Endothelial cell of umbilical vein (primary cell): ENCODE measurements at regions not wholly inside any gene's neighbourhood (a gene's known extent, or its start where the extent isn't known, plus 50 kb on each side); places are given as distances from the start of the nearest gene placed in this dataset.

Source experiments
- BruUV-seq: library from RNA; stranded (reverse); fragments of 400-500 nt; replicated peaks from 2 replicates; lab custom pipeline; 2021; lab: Mats Ljungman, UMichigan
- CTCF ChIA-PET: fragments of 300-600, 350-600 bp; sonication (Branson Sonifier 250); formaldehyde crosslinking; loops from one replicate; lab custom pipeline; 2021; ENCODE audit warnings: antibody characterized with exemption, inconsistent platforms; lab: Charles Lee
- POLR2A ChIA-PET: fragments of 300-600, 350-600 bp; sonication (Branson Sonifier 250); formaldehyde crosslinking; loops from one replicate; lab custom pipeline; 2021; ENCODE audit warnings: antibody characterized with exemption, inconsistent platforms; lab: Charles Lee
- DNase-seq: peaks from one replicate; pipeline ENCODE4 v3.0.0-alpha.2; 2011; ENCODE audit warnings: low read depth, low spot score
- FAIRE-seq: peaks from 2 replicates; lab custom pipeline; 2011; peaks lifted over from hg19 to GRCh38; lab: Jason Lieb, UNC
- H2AFZ ChIP-seq: 2 replicates; pipeline ENCODE4 v1.6.0; 2012; ENCODE audit warnings: low read depth, low read length, control low read depth, inconsistent platforms
- H3K27ac ChIP-seq: 2 replicates; pipeline ENCODE4 v1.5.1; 2011; ENCODE audit warnings: low read depth, mild to moderate bottlenecking, control low read depth, low read length, moderate library complexity; ENCODE audit not compliant: insufficient read depth
- H3K27me3 ChIP-seq, 2 experiments: 2 replicates each; pipeline versions ENCODE4 v1.6.0 to v1.6.1; 2011; ENCODE audit warnings: low read length in 2 of 2, mixed read lengths in 1 of 2; ENCODE audit not compliant: control insufficient read depth in 2 of 2, insufficient read depth in 2 of 2
- H3K36me3 ChIP-seq, 2 experiments: 2 replicates in 1 of 2; 3 replicates in 1 of 2; pipeline ENCODE4 v1.5.1; 2011; ENCODE audit warnings: low read length in 2 of 2, mild to moderate bottlenecking in 1 of 2, moderate library complexity in 1 of 2; ENCODE audit not compliant: control insufficient read depth in 2 of 2, insufficient read depth in 2 of 2; ENCODE audit errors: extremely low read depth in 1 of 2
- H3K4me1 ChIP-seq: 3 replicates; pipeline ENCODE4 v1.5.1; 2011; ENCODE audit warnings: mild to moderate bottlenecking, low read length; ENCODE audit not compliant: control insufficient read depth, insufficient read depth; ENCODE audit errors: extremely low read depth
- H3K4me2 ChIP-seq: 2 replicates; pipeline ENCODE4 v1.6.1; 2011; ENCODE audit warnings: low read length, control low read depth, mixed read lengths; ENCODE audit not compliant: insufficient read depth
- H3K4me3 ChIP-seq, 3 experiments: fragments of 200-600 bp in 1 of 3; sonication (generic), shearing (Covaris generic) in 1 of 3; replicated peaks in 1 of 3; 2 replicates each; pipeline ENCODE4 v1.5.1; 2011 to 2016; ENCODE audit warnings: control low read depth in 3 of 3, low read length in 3 of 3, mild to moderate bottlenecking in 2 of 3, inconsistent platforms in 1 of 3, low read depth in 1 of 3, moderate library complexity in 1 of 3; ENCODE audit not compliant: insufficient read depth in 1 of 3
- H3K79me2 ChIP-seq: 2 replicates; pipeline ENCODE4 v1.6.0; 2012; ENCODE audit warnings: low read length, inconsistent platforms; ENCODE audit not compliant: control insufficient read depth, insufficient read depth
- H3K9ac ChIP-seq: replicated peaks from 2 replicates; pipeline ENCODE3; 2011; ENCODE audit warnings: low read length, control low read depth; ENCODE audit not compliant: insufficient read depth; ENCODE audit errors: extremely low read depth
- H3K9me1 ChIP-seq: replicated peaks from 3 replicates; pipeline ENCODE4 v1.6.0; 2011; ENCODE audit warnings: mild to moderate bottlenecking, low read length; ENCODE audit not compliant: control insufficient read depth, insufficient read depth; ENCODE audit errors: extremely low read depth
- H3K9me3 ChIP-seq: replicated peaks from 2 replicates; pipeline ENCODE4 v1.5.1; 2012; ENCODE audit warnings: low read length, inconsistent platforms; ENCODE audit not compliant: control insufficient read depth, insufficient read depth
- H4K20me1 ChIP-seq: replicated peaks from 2 replicates; pipeline ENCODE3; 2011; ENCODE audit warnings: mild to moderate bottlenecking, low read length; ENCODE audit not compliant: control insufficient read depth, insufficient read depth; ENCODE audit errors: extremely low read depth
- EZH2 ChIP-seq: IDR thresholded peaks from 2 replicates; pipeline ENCODE4 v1.6.1; 2012; ENCODE audit warnings: borderline replicate concordance, low read depth, mild to moderate bottlenecking, moderate library complexity, low read length, inconsistent platforms; ENCODE audit not compliant: severe bottlenecking
- FOS ChIP-seq: IDR thresholded peaks from 2 replicates; pipeline ENCODE4 v1.6.1; 2011; ENCODE audit warnings: mild to moderate bottlenecking, low read length, moderate library complexity, borderline replicate concordance; ENCODE audit not compliant: insufficient read depth
- GATA2 ChIP-seq: IDR thresholded peaks from 2 replicates; pipeline ENCODE4 v1.7.0; 2011; ENCODE audit warnings: low read depth, mild to moderate bottlenecking, moderate library complexity, mixed read lengths, low read length; ENCODE audit not compliant: insufficient read length, insufficient read depth
- JUN ChIP-seq: IDR thresholded peaks from 2 replicates; pipeline ENCODE4 v1.6.1; 2011; ENCODE audit warnings: borderline replicate concordance, low read depth; ENCODE audit not compliant: insufficient read length, insufficient read depth
- MYC ChIP-seq: IDR thresholded peaks from one replicate; pipeline ENCODE4 v1.6.1; 2011; ENCODE audit warnings: mild to moderate bottlenecking, low read depth, low read length
- POLR2A ChIP-seq: IDR thresholded peaks from 2 replicates; pipeline ENCODE4 v1.6.1; 2012; ENCODE audit warnings: low read depth, mild to moderate bottlenecking, control low read depth, low read length
- POLR2AphosphoS5 ChIP-seq: IDR thresholded peaks from 2 replicates; pipeline ENCODE4 v1.6.1; 2012; ENCODE audit warnings: low read depth, mild to moderate bottlenecking, control low read depth, low read length, moderate library complexity; ENCODE audit not compliant: insufficient read depth
- dilution Hi-C: fragments of 300-500 bp; cut with MboI; formaldehyde crosslinking; loops from one replicate; pipeline ENCODE4 v1.15.0; 2019; ENCODE audit warnings: low sequenced_read_pairs; ENCODE audit not compliant: extremely low pct_ligation_motif_present
- intact Hi-C: fragments of 100-400 bp; cut with micrococcal nuclease; formaldehyde crosslinking; loops from one replicate; pipeline ENCODE4 v1.10.0; 2022
- TF ChIP-seq, protein P1 (sequence below), 2 donors: IDR thresholded peaks; 1 replicate in 1 of 2; 2 replicates in 1 of 2; pipeline ENCODE4 v1.5.1; 2011; ENCODE audit warnings: low read length in 2 of 2, mild to moderate bottlenecking in 2 of 2, moderate library complexity in 2 of 2, control low read depth in 1 of 2, inconsistent platforms in 1 of 2, low read depth in 1 of 2; ENCODE audit not compliant: insufficient read depth in 1 of 2; ENCODE audit errors: extremely low read depth in 1 of 2
- TF ChIP-seq, protein P2 (sequence below): IDR thresholded peaks from 2 replicates; pipeline ENCODE4 v1.6.1; 2011; ENCODE audit not compliant: insufficient read depth, insufficient read length

DNA sequence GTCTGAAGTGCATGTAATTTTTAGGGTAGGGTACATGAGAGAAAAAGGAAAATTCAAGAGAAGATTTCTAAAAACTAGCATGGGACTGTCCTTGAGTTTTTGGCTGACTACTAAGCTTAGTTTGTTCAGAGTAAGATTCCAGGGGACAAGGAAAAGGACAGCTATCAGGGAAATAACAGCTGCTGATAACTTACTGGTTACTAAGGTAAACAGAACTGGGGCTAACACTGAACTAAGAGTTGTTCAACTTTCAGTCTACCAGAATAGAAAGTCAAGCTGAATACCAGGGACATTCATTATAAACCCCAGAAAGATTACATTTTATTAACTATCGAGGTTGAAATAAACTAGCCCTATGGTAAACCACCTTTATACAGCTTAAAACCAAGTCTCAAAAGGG is 261.8 kb upstream of the CYRIA start:
- Histone ChIP-seq H3K27me3 (no peaks in the 10 kb centered on the region), H3K4me2 (no peak overlapping the region), H3K9me3 (no peaks in the 10 kb centered on the region), H3K9me1 (no peaks in the 10 kb centered on the region), H3K4me3 (no peak overlapping the region), H3K9ac (no peak overlapping the region), H3K36me3 (no peaks in the 10 kb centered on the region), H4K20me1 (no peaks in the 10 kb centered on the region), H3K4me1 (no peaks in the 10 kb centered on the region), H3K27ac (no peak overlapping the region), H3K79me2 (no peaks in the 10 kb centered on the region), H2AFZ (no peak overlapping the region)
- BruUV-seq, result no TSS peak
- TF ChIP-seq MYC, result no peak
- no peak for TF ChIP-seq POLR2A
- TF ChIP-seq, protein P1, sequence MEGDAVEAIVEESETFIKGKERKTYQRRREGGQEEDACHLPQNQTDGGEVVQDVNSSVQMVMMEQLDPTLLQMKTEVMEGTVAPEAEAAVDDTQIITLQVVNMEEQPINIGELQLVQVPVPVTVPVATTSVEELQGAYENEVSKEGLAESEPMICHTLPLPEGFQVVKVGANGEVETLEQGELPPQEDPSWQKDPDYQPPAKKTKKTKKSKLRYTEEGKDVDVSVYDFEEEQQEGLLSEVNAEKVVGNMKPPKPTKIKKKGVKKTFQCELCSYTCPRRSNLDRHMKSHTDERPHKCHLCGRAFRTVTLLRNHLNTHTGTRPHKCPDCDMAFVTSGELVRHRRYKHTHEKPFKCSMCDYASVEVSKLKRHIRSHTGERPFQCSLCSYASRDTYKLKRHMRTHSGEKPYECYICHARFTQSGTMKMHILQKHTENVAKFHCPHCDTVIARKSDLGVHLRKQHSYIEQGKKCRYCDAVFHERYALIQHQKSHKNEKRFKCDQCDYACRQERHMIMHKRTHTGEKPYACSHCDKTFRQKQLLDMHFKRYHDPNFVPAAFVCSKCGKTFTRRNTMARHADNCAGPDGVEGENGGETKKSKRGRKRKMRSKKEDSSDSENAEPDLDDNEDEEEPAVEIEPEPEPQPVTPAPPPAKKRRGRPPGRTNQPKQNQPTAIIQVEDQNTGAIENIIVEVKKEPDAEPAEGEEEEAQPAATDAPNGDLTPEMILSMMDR (IDR thresholded peaks at IDR 0.05; ENCODE audit: extremely low read depth in 1 of 2, insufficient read depth in 1 of 2, low read depth in 1 of 2, low read length in 2 of 2), result no peak
- no peak for TF ChIP-seq EZH2
- no peak for TF ChIP-seq FOS
- TF ChIP-seq JUN, result no peak
- TF ChIP-seq, protein P2, sequence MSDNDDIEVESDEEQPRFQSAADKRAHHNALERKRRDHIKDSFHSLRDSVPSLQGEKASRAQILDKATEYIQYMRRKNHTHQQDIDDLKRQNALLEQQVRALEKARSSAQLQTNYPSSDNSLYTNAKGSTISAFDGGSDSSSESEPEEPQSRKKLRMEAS, result no peak
- TF ChIP-seq POLR2AphosphoS5, result no peak
- no peak for TF ChIP-seq GATA2
- dilution Hi-C loops, result no loop called here
- ChIA-PET CTCF (no interaction called here), POLR2A (no interaction called here)
- intact Hi-C loops, result no loop called here
- DNase-seq (no peak), FAIRE-seq (no peak)
